ENCODE measurements at regions not wholly inside any gene's neighbourhood (a gene's known extent, or its start where the extent isn't known, plus 50 kb on each side); places are given as distances from the start of the nearest gene placed in this dataset.

GRCh38 chrX:10083809-10084208 is 73.0 kb upstream of the CLCN4 start:
- no peak for DNase-seq

- peak in 2 of 5 experiments; percentile 36 to 89 for DNase-seq
Measured at GRCh38 chrX:10085223-10085622, 71.6 kb upstream of the CLCN4 start.

GRCh38 chrX:10086676-10087075 is 70.1 kb upstream of the CLCN4 start:
- DNase-seq: no peak

- no peak for DNase-seq
Measured at GRCh38 chrX:10087391-10087790, 69.4 kb upstream of the CLCN4 start.

- DNase-seq: no peak
Measured at GRCh38 chrX:10089378-10089795, 67.4 kb upstream of the CLCN4 start.

- DNase-seq: no peak
Measured at GRCh38 chrX:10090319-10090718, 66.5 kb upstream of the CLCN4 start.

GRCh38 chrX:10095246-10095645 is 61.5 kb upstream of the CLCN4 start:
- DNase-seq: no peak

- DNase-seq: no peak
Measured at GRCh38 chrX:10095698-10096432, 60.9 kb upstream of the CLCN4 start.

GRCh38 chrX:10098270-10098713 is 58.5 kb upstream of the CLCN4 start:
- peak in 3 of 5 experiments; percentile 37 to 86 (median 62) for DNase-seq

GRCh38 chrX:10099411-10099810 is 57.4 kb upstream of the CLCN4 start:
- DNase-seq: no peak

- no peak for DNase-seq
Measured at GRCh38 chrX:10101269-10101668, 55.5 kb upstream of the CLCN4 start.

- no peak for DNase-seq
Measured at GRCh38 chrX:10102046-10102704, 54.6 kb upstream of the CLCN4 start.

GRCh38 chrX:10103023-10103422 is 53.8 kb upstream of the CLCN4 start:
- DNase-seq: no peak

GRCh38 chrX:10104958-10105658 is 51.7 kb upstream of the CLCN4 start:
- no peak for DNase-seq

GRCh38 chrX:10106806-10107205 is 50.0 kb upstream of the CLCN4 start:
- DNase-seq: peak in 4 of 5 experiments; percentile 17 to 86 (median 42)
